Activated T-cell treated with anti-CD3 and anti-CD28 coated beads, Interleukin-2, amount 50 U/mL, for 48 hours (primary cell): ENCODE measurements at regions not wholly inside any gene's neighbourhood (a gene's known extent, or its start where the extent isn't known, plus 50 kb on each side); places are given as distances from the start of the nearest gene placed in this dataset.

Source experiments
- DNase-seq, 2 experiments: peaks; one replicate each; pipeline ENCODE4 v3.0.0-alpha.2; 2020

GRCh38 chr1:189499736-189500135 is 977.9 kb downstream of the BRINP3 start:
- DNase-seq = no peak

GRCh38 chr1:189500778-189501177 is 976.9 kb downstream of the BRINP3 start:
- DNase-seq = no peak

DNA sequence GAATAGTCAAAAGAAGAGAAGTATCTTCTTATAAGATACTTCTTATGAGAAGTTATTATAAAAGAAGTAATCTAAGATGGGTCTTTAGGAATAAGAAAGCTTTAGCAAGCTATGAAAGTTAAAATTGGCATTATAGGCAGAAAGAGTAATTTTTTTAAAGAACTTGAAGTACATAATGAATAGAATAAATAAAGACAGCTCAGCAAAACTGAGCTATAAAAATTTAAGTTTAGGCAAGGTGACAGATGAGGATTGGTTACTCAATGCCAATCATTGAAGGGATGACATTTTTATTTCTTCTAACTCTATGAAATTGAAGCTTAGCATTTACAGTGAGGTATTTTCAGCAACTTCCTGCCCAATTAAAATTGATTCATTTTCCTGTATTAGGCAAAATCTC is 966.8 kb downstream of the BRINP3 start:
- DNase-seq = no peak

GRCh38 chr1:189513091-189513490 is 964.6 kb downstream of the BRINP3 start:
- no peak for DNase-seq

- no peak for DNase-seq
These were observed 955.2 kb downstream of the BRINP3 start for GRCh38 chr1:189522441-189522840.

DNA sequence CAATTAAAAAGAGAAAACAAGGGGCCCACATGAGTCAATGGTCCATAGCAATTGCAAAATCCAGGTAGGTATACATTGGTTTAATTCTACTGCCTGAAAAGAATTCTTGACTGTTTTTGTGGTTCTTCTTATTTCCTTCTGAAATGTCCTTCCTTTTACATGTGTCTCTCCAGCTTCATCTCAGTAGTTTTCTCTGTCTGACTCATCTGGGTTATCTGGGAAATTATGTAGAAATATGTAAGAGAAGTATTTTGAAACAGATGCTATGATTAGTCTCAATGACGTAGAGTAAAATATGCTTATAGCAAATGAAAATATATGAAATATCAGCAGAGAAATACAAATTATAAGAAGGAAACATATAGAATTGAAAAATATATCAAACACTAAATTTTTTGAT is 953.2 kb downstream of the BRINP3 start:
- DNase-seq = no peak

GRCh38 chr1:189530162-189530561 is 947.5 kb downstream of the BRINP3 start:
- DNase-seq = no peak

- DNase-seq = no peak
These were observed 939.4 kb downstream of the BRINP3 start for GRCh38 chr1:189538271-189538670.

GRCh38 chr1:189550498-189550897 is 927.2 kb downstream of the BRINP3 start:
- no peak for DNase-seq

GRCh38 chr1:189563784-189564183 is 913.9 kb downstream of the BRINP3 start:
- DNase-seq = no peak

GRCh38 chr1:189567890-189568289 is 909.8 kb downstream of the BRINP3 start:
- DNase-seq = no peak

DNA sequence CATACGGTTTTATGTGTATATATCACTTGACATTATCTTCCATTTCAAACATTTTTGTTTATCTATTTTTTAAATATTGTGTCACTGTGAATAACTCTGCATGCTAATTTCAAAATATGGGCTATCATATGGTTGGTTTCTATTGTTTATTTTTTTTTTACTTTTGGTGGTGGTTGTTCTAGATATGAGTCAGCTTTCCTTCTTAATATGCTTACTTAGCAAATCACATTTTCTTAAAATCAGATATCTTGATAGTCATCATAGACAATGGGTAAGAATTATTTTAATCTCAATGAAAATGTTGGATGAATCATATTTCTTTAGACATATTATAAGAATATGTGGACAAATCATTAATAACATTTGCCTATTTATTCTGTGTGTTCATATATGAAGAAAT is 881.5 kb downstream of the BRINP3 start:
- no peak for DNase-seq

GRCh38 chr1:189597083-189597482 is 880.6 kb downstream of the BRINP3 start:
- DNase-seq = no peak

- DNase-seq = no peak
These were observed 872.4 kb downstream of the BRINP3 start for GRCh38 chr1:189605226-189605625.

DNA sequence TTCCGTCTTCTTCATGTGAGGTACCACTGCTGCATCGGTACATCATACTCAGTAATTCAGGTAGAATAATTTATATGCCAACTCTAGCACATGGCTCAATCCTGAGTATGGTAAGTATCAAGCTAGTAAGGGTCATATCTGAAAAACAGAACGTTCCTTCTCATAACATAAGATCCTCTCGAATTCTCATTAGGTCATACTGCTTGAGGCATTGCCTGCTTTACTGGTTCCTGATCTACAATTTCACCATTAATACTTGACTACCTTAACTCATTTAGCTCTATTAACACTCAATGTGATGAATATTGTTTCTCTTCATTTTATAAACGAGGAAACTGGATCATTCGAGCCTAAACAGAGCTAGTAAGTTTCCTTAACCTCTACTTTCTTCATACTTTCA is 871.6 kb downstream of the BRINP3 start:
- no peak for DNase-seq

- DNase-seq = no peak
These were observed 870.7 kb downstream of the BRINP3 start for GRCh38 chr1:189606795-189607476.

- no peak for DNase-seq
These were observed 870.1 kb downstream of the BRINP3 start for GRCh38 chr1:189607477-189608096.

DNA sequence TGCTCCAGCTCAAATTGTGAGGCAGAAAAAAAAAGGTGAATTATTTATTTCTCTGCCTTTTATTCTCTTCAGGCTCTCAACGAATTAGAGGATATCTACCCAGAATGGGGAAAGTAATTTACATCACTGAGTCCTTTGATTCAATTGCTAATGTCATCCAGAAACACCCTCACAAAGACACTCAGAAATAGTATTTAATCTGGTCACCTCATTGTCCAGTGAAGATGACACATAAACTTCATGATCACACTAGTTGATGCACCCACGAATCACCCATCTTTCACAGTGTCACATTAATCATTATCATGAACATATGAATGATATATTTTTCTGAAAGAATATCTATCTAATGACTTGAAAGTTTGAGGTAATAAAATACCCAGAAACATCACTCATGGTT is 868.5 kb downstream of the BRINP3 start:
- no peak for DNase-seq

DNA sequence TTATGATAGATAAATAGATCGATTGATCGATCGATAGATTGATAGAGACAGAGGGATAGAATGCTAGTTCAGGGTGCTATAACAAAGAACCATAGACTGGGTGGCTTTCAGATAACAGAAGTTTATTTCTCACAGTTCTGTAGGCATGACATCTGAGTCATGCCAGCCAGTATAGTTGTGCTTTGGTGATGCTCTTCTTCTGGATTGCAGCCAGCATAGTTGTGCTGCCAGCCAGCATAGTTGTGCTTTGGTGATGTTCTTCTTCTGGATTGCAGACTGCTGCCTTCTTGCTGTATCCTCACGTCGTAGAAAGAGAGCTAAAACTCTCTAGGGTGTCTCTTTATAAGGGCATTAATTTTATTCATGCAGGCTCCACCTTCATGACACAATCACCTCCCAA is 860.8 kb downstream of the BRINP3 start:
- DNase-seq = no peak

GRCh38 chr1:189619682-189620332 is 857.9 kb downstream of the BRINP3 start:
- no peak for DNase-seq

DNA sequence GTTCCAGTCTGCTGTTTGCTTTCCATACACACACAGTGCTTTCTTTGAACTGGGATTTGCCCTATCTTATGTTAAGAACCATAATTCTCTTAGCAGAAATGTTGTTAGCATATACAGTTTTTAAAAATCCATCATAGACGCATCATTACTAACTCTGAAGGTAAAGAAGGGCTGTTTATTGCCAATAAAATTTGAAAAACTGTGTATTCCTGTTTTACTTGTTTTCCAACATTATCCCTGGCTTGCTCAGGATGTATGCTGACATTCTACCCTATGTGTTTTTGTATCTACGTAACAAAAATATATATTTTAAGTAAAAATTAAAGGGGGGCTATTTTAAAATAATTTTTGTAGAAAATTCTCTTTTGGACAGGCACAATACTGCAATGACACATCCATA is 857.2 kb downstream of the BRINP3 start:
- no peak for DNase-seq

DNA sequence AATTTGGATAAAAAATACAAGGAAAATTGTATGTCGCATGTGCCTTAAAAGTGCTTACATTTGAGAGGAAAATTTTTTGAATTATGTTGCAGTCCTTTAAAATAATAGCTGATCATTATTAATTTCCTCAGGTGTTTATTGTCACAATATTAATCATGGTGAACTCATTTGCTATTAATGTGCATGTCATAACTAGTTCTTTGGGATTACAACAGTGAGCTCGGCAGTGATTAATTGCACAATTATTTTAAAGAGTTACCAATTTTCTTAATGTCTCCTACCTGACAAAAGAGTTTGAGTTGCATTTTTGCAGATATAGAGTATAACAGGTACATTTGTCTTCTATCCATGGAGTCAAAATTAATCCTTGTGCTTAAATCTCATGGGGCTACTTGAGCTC is 854.3 kb downstream of the BRINP3 start:
- DNase-seq = no peak

GRCh38 chr1:189627427-189627826 is 850.2 kb downstream of the BRINP3 start:
- DNase-seq = no peak

GRCh38 chr1:189628857-189629256 is 848.8 kb downstream of the BRINP3 start:
- no peak for DNase-seq

GRCh38 chr1:189633658-189634057 is 844.0 kb downstream of the BRINP3 start:
- no peak for DNase-seq
